ENCODE measurements at regions not wholly inside any gene's neighbourhood (a gene's known extent, or its start where the extent isn't known, plus 50 kb on each side); places are given as distances from the start of the nearest gene placed in this dataset.

- TF ChIP-seq, protein P1, sequence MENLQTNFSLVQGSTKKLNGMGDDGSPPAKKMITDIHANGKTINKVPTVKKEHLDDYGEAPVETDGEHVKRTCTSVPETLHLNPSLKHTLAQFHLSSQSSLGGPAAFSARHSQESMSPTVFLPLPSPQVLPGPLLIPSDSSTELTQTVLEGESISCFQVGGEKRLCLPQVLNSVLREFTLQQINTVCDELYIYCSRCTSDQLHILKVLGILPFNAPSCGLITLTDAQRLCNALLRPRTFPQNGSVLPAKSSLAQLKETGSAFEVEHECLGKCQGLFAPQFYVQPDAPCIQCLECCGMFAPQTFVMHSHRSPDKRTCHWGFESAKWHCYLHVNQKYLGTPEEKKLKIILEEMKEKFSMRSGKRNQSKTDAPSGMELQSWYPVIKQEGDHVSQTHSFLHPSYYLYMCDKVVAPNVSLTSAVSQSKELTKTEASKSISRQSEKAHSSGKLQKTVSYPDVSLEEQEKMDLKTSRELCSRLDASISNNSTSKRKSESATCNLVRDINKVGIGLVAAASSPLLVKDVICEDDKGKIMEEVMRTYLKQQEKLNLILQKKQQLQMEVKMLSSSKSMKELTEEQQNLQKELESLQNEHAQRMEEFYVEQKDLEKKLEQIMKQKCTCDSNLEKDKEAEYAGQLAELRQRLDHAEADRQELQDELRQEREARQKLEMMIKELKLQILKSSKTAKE (CRISPR knock-in tag; IDR thresholded peaks at IDR 0.05; ENCODE audit: borderline replicate concordance), result no peak
- TF ChIP-seq RAD51 (IDR thresholded peaks at IDR 0.05; ENCODE audit: borderline replicate concordance), result no peak
- no peak for TF ChIP-seq FOXA1 (IDR thresholded peaks at IDR 0.05)
- no peak for TF ChIP-seq FOXA1 (CRISPR knock-in tag; IDR thresholded peaks at IDR 0.05)
Measured at GRCh38 chr9:99465231-99465907, 243.3 kb downstream of the SEC61B start (continued).

DNA sequence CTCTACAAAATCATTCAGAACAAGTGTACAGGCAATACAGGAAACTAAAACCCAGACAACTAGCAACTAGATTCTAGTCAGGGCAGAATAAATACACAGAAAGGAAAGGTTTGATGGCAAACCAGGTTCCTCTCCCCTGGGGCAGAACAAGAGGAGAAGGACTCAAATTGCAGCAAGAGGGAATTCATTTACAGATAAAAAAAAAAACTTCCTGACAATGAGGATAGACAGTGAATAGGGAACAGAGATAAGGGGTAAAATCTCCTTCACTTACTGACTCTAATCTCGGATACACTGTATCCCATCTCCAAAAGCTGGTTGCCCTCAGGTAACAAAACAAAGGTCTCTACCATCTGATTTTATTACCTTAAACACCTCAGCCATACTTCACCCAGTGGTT, 244.0 kb downstream of the SEC61B start:
- Histone ChIP-seq H3K36me3 (replicated peaks in 1 of 2; ENCODE audit: control insufficient read depth in 1 of 2, insufficient read depth in 2 of 2, low read length in 2 of 2) (no peaks in the 10 kb centered on the region), H3K9ac (ENCODE audit: insufficient read depth, low read depth, low read length) (no peak overlapping the region), H4K20me1 (ENCODE audit: insufficient read depth, low read length) (no peaks in the 10 kb centered on the region), H3K79me2 (ENCODE audit: insufficient read depth, low read length) (no peaks in the 10 kb centered on the region), H3K27me3 (ENCODE audit: control insufficient read depth in 1 of 2, insufficient read depth in 2 of 2, low read length in 2 of 2) (peaks cover 0 to 3% of the 10 kb centered on the region in 2 experiments; a peak in 2 of 5 replicates), H2AFZ (ENCODE audit: low read length) (no peak overlapping the region), H3K9me3 (ENCODE audit: low read length) (no peaks in the 10 kb centered on the region), H3K27ac (ENCODE audit: extremely low read length, insufficient read depth, low read length) (no peak overlapping the region), H3K4me1 (ENCODE audit: insufficient read depth, low read length) (peaks cover 8% of the 10 kb centered on the region), H3K4me2 (ENCODE audit: low read depth, low read length) (no peak overlapping the region), H3K4me3 (replicated peaks in 1 of 3; ENCODE audit: insufficient read depth in 1 of 3, low read depth in 2 of 3, low read length in 3 of 3) (no peak overlapping the region)
- FAIRE-seq, result no peak
- intact Hi-C loops (cut with micrococcal nuclease; ENCODE audit: unreplicated experiment), result no loop called here
- WGBS (ENCODE audit: low lambda C conversion rate), result 4% methylated on average over 1 of the region's 1 CpG
- no peak for DNase-seq (ENCODE audit: low spot score)
- ATAC-seq, result no peak
- no peak for TF ChIP-seq ZNF841 (CRISPR knock-in tag; IDR thresholded peaks at IDR 0.05; ENCODE audit: borderline replicate concordance)
- no peak for TF ChIP-seq LCORL (IDR thresholded peaks at IDR 0.05)
- no peak for TF ChIP-seq LCORL (CRISPR knock-in tag; IDR thresholded peaks at IDR 0.05)
- no peak for TF ChIP-seq ZNF547 (CRISPR knock-in tag; IDR thresholded peaks at IDR 0.05)
- TF ChIP-seq ELF4 (CRISPR knock-in tag; IDR thresholded peaks at IDR 0.05; ENCODE audit: borderline replicate concordance), result no peak
- no peak for TF ChIP-seq PHF5A (CRISPR knock-in tag; IDR thresholded peaks at IDR 0.05; ENCODE audit: low read depth, unreplicated experiment)
- no peak for TF ChIP-seq ELK4 (CRISPR knock-in tag; IDR thresholded peaks at IDR 0.05; ENCODE audit: borderline replicate concordance)
- in situ Hi-C loops (cut with HindIII; ENCODE audit: extremely low pct_ligation_motif_present, low pct_unique_long_range_greater_than_20kb), result no loop called here
- BruUV-seq (replicated peaks), result no TSS peak
- CTCF ChIA-PET (ENCODE audit: low intra/inter-chr PET ratio, low total read pairs), result no interaction called here
- POLR2A ChIA-PET, result no interaction called here
